Kidney (tissue), 13 donors: ENCODE measurements at regions not wholly inside any gene's neighbourhood (a gene's known extent, or its start where the extent isn't known, plus 50 kb on each side); places are given as distances from the start of the nearest gene placed in this dataset.
"Not testable (repeated sequence)": the region's sequence is repeated elsewhere in the genome, so short reads cannot be mapped to it uniquely, and the experiment has no call there.

ENCODE experiments used
- DNase-seq, 5 donors: peaks; one replicate each; pipeline ENCODE4 v3.0.0-alpha.2; 2013 to 2020
- FAIRE-seq: peaks from 2 replicates; lab custom pipeline; 2012; peaks lifted over from hg19 to GRCh38; lab: Jason Lieb, UNC
- H3K27ac ChIP-seq, 2 donors: one replicate each; pipeline ENCODE4 v1.7.0; 2013; ENCODE audit warnings: low read depth in 2 of 2, low read length in 2 of 2, inconsistent platforms in 1 of 2
- H3K27me3 ChIP-seq: one replicate; pipeline ENCODE4 v1.7.1; 2013; ENCODE audit warnings: low read length, inconsistent platforms; ENCODE audit not compliant: control insufficient read depth, insufficient read depth
- H3K36me3 ChIP-seq, 3 donors: one replicate each; pipeline versions ENCODE4 v1.7.0 to v1.7.1; 2013; ENCODE audit warnings: low read length in 3 of 3, control low read depth in 1 of 3, inconsistent platforms in 1 of 3; ENCODE audit not compliant: insufficient read depth in 3 of 3, control insufficient read depth in 2 of 3
- H3K4me1 ChIP-seq, 3 donors: one replicate each; pipeline versions ENCODE4 v1.7.0 to v1.7.1; 2013; ENCODE audit warnings: low read length in 3 of 3, inconsistent platforms in 1 of 3, low read depth in 1 of 3; ENCODE audit not compliant: control insufficient read depth in 2 of 3, insufficient read depth in 2 of 3
- H3K4me3 ChIP-seq, 3 donors: one replicate each; pipeline versions ENCODE4 v1.7.0 to v1.8.1; 2013; ENCODE audit warnings: low read length in 3 of 3, control low read depth in 1 of 3, inconsistent platforms in 1 of 3
- H3K9ac ChIP-seq, 3 donors: one replicate each; pipeline versions ENCODE4 v1.7.0 to v1.7.1; 2013; ENCODE audit warnings: low read length in 3 of 3, control low read depth in 1 of 3, inconsistent platforms in 1 of 3
- H3K9me3 ChIP-seq, 3 donors: one replicate each; pipeline versions ENCODE4 v1.7.0 to v1.7.1; 2013; ENCODE audit warnings: low read length in 3 of 3, control low read depth in 1 of 3, inconsistent platforms in 1 of 3; ENCODE audit not compliant: control insufficient read depth in 2 of 3, insufficient read depth in 1 of 3
- intact Hi-C: fragments of 100-400 bp; cut with DNase I; formaldehyde crosslinking; loops from one replicate; pipeline ENCODE4 v1.11.1; 2022
- TF ChIP-seq, protein P1 (sequence below): IDR thresholded peaks from 3 replicates; pipeline ENCODE4 v1.5.1; 2012; ENCODE audit warnings: mild to moderate bottlenecking, moderate library complexity, borderline replicate concordance; ENCODE audit not compliant: insufficient read depth; ENCODE audit errors: extremely low read depth
- donor health status: control.
- donor health status: control.
- donor health status: control.
- donor health status: control.
- donor health status: control.
- donor health status: DM: yes; HTN: yes; CAD: no.
- donor health status: Normal renal cell carcinoma (clear cell type).

DNA sequence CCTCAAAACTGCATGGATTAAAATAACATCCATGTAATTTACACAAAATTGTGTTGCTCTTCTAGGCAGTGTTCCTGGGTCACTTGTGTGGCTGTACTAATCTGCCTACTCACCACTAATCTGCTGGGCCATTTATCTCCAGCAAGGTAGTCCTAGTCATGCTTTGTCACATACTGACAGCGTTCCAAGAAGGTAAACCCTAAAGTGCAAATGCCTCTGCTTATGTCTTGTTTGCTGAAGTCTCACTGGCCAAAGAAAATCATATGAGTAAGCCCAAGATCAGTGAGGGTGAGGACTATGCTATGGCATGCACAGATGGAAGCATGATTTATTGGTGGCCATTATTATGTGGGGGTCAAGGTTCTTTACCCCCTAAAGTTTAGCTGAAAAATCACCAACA is 630.2 kb upstream of the LUZP2 start:
- no peaks in the 10 kb centered on the region for H3K27me3 ChIP-seq
- H3K4me1 ChIP-seq = no peaks in the 10 kb centered on the region
- H3K9me3 ChIP-seq = no peaks in the 10 kb centered on the region
- H3K36me3 ChIP-seq = no peaks in the 10 kb centered on the region
- intact Hi-C loops = no loop called here
- H3K4me3 ChIP-seq = no peak overlapping the region
- H3K9ac ChIP-seq = no peak overlapping the region
- H3K27ac ChIP-seq = no peak overlapping the region
- TF ChIP-seq, protein P1, sequence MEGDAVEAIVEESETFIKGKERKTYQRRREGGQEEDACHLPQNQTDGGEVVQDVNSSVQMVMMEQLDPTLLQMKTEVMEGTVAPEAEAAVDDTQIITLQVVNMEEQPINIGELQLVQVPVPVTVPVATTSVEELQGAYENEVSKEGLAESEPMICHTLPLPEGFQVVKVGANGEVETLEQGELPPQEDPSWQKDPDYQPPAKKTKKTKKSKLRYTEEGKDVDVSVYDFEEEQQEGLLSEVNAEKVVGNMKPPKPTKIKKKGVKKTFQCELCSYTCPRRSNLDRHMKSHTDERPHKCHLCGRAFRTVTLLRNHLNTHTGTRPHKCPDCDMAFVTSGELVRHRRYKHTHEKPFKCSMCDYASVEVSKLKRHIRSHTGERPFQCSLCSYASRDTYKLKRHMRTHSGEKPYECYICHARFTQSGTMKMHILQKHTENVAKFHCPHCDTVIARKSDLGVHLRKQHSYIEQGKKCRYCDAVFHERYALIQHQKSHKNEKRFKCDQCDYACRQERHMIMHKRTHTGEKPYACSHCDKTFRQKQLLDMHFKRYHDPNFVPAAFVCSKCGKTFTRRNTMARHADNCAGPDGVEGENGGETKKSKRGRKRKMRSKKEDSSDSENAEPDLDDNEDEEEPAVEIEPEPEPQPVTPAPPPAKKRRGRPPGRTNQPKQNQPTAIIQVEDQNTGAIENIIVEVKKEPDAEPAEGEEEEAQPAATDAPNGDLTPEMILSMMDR = no peak
- FAIRE-seq = no peak
- no peak for DNase-seq

DNA sequence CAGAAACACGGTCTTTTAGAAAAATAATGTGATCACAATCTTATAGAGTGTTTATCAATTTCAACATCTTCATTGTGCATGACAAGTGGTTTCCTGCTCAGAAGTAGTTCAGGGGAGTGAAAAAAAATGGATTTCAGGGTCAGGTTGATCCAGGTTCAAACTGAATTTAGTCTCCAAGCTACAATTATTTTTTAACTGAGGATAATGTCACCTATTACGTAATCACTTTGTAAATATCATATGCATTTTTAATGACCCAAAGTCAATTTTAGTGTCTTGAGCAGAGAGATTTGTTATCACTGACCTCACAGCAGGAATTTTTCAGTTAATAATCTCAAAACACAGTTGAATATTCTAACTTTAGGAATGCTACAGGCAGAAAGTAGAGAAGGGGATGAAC is 627.2 kb upstream of the LUZP2 start:
- Histone ChIP-seq H3K4me1 (no peaks in the 10 kb centered on the region), H3K27ac (no peak overlapping the region), H3K4me3 (no peak overlapping the region), H3K27me3 (no peaks in the 10 kb centered on the region), H3K9me3 (no peaks in the 10 kb centered on the region), H3K9ac (no peak overlapping the region), H3K36me3 (no peaks in the 10 kb centered on the region)
- FAIRE-seq (no peak), DNase-seq (no peak)
- intact Hi-C loops = no loop called here
- TF ChIP-seq, protein P1 = no peak

DNA sequence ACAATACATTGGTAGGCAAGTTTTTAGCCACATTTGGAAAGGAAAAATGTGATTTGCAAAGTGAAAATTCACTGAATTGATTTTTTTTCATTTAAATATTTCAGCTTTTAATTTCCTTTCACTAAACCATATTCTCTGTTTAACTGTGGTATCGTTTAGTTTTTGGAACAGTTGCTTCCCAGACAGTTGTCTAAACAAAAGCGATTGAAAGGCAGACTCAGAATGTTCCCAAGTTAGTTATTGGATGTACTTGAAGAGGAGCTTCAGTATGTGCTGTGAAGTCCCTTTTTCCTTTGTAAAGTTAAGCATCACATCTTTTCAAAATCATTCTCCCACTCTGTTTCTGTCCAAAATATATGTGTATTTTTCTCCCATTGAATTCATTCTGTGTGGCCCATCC is 623.4 kb upstream of the LUZP2 start:
- Histone ChIP-seq H3K27ac (no peak overlapping the region), H3K4me1 (no peaks in the 10 kb centered on the region), H3K9ac (no peak overlapping the region), H3K27me3 (no peaks in the 10 kb centered on the region), H3K4me3 (no peak overlapping the region), H3K36me3 (no peaks in the 10 kb centered on the region), H3K9me3 (peaks cover 0 to 1% (median 0%) of the 10 kb centered on the region in 3 donors)
- TF ChIP-seq, protein P1 = no peak
- intact Hi-C loops = no loop called here
- FAIRE-seq = no peak
- DNase-seq = no peak

DNA sequence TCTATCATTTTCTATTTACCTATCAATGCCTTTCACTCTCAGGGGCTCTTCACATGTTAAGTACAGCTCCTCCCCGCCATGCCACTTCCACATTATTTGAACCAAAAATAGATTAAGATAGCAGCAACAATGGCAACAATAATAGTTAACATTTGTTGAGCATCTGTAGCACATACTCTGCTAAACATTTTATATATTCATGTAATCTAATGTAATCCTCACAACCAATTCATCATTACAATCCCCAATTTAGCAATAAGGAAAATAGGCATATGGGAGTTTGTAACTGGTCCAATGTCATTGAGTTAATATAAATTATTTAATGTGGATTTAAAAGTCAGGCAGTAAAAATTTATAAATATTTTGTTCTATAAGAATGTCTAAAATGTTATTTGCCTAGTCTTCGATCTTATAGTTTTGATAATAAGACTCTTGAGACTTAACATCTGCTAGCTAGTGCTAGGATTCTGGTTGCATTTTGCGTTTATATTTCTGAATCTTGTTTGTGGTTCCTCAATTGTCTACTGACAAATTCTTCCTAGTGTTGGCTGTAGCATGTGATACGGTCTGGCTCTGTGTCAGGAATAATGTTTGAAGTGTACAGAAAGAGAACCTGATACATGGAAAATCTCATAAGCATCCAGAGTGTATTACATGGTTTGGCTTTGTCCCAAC is 621.5 kb upstream of the LUZP2 start:
- Histone ChIP-seq H3K4me1 (no peaks in the 10 kb centered on the region), H3K27me3 (no peaks in the 10 kb centered on the region), H3K27ac (no peak overlapping the region), H3K9ac (no peak overlapping the region), H3K4me3 (no peak overlapping the region), H3K9me3 (peaks cover 0 to 3% (median 0%) of the 10 kb centered on the region in 3 donors), H3K36me3 (no peaks in the 10 kb centered on the region)
- FAIRE-seq = no peak
- TF ChIP-seq, protein P1 = no peak
- intact Hi-C loops = no loop called here
- DNase-seq = no peak

- FAIRE-seq, H3K36me3 ChIP-seq, H3K27ac ChIP-seq, H3K9ac ChIP-seq, intact Hi-C loops, H3K4me1 ChIP-seq, H3K4me3 ChIP-seq, H3K27me3 ChIP-seq, H3K9me3 ChIP-seq: not testable (repeated sequence)
- peak in 1 of 5 donors; percentile 69 for DNase-seq
Measured at GRCh38 chr11:23883426-23884048, 613.3 kb upstream of the LUZP2 start.
